Activated T-helper 2 cell treated with anti-CD3 and anti-CD28 coated beads, Interferon-gamma antibody, Interleukin-2, Interleukin-4, amounts not matched to agents 10 μg/mL and 5 μg/mL and 100 μg/mL, durations not matched to agents 14 hours and 24 hours and 36 hours (primary cell): ENCODE measurements at regions not wholly inside any gene's neighbourhood (a gene's known extent, or its start where the extent isn't known, plus 50 kb on each side); places are given as distances from the start of the nearest gene placed in this dataset.

ENCODE experiments used
- DNase-seq: peaks from one replicate; pipeline ENCODE4 v3.0.0; 2021; ENCODE audit warnings: low spot score
- H3K27ac Mint-ChIP-seq: one replicate; pipeline ENCODE4 v1.8.0; 2021; ENCODE audit warnings: mixed read lengths
- H3K27me3 Mint-ChIP-seq: one replicate; pipeline ENCODE4 v1.8.0; 2021; ENCODE audit warnings: low read depth, mixed read lengths
- H3K36me3 Mint-ChIP-seq: one replicate; pipeline ENCODE4 v1.8.0; 2021; ENCODE audit warnings: low read depth, mixed read lengths
- H3K4me1 Mint-ChIP-seq: one replicate; pipeline ENCODE4 v1.8.0; 2021; ENCODE audit warnings: low read depth, mixed read lengths
- H3K4me3 Mint-ChIP-seq: one replicate; pipeline ENCODE4 v1.8.0; 2021; ENCODE audit warnings: low read depth, mild to moderate bottlenecking, moderate library complexity, mixed read lengths
- H3K9me3 Mint-ChIP-seq: one replicate; pipeline ENCODE4 v1.8.0; 2021; ENCODE audit warnings: mixed read lengths
- intact Hi-C: fragments of 100-400 bp; cut with micrococcal nuclease; formaldehyde crosslinking; loops from one replicate; pipeline ENCODE4 v1.15.1; 2023

- Mint-ChIP-seq H3K4me1 (no peaks in the 10 kb centered on the region), H3K27ac (no peak overlapping the region), H3K27me3 (no peaks in the 10 kb centered on the region), H3K4me3 (no peak overlapping the region), H3K9me3 (peaks cover 4% of the 10 kb centered on the region), H3K36me3 (no peaks in the 10 kb centered on the region)
- intact Hi-C loops: no loop called here
- no peak for DNase-seq
Observed at GRCh38 chr4:130146773-130147172, 1050.8 kb downstream of the C4orf33 start.

- H3K27ac Mint-ChIP-seq: no peak overlapping the region
- H3K9me3 Mint-ChIP-seq: peaks cover 4% of the 10 kb centered on the region
- no peak overlapping the region for H3K4me3 Mint-ChIP-seq
- no peaks in the 10 kb centered on the region for H3K36me3 Mint-ChIP-seq
- H3K4me1 Mint-ChIP-seq: no peaks in the 10 kb centered on the region
- no peak for DNase-seq
- H3K27me3 Mint-ChIP-seq: no peaks in the 10 kb centered on the region
- intact Hi-C loops: no loop called here
Observed at GRCh38 chr4:130147641-130148040, 1051.7 kb downstream of the C4orf33 start.

- no peak overlapping the region for H3K4me3 Mint-ChIP-seq
- intact Hi-C loops: no loop called here
- peaks cover 13% of the 10 kb centered on the region for H3K9me3 Mint-ChIP-seq
- H3K27me3 Mint-ChIP-seq: no peaks in the 10 kb centered on the region
- H3K4me1 Mint-ChIP-seq: no peaks in the 10 kb centered on the region
- no peak for DNase-seq
- H3K36me3 Mint-ChIP-seq: no peaks in the 10 kb centered on the region
- no peak overlapping the region for H3K27ac Mint-ChIP-seq
Observed at GRCh38 chr4:130154901-130155300, 1058.9 kb downstream of the C4orf33 start.

GRCh38 chr4:130163701-130164100 lies 1067.7 kb downstream of the C4orf33 start:
- Mint-ChIP-seq H3K36me3 (no peaks in the 10 kb centered on the region), H3K4me1 (no peaks in the 10 kb centered on the region), H3K9me3 (peaks cover 6% of the 10 kb centered on the region), H3K4me3 (no peak overlapping the region), H3K27ac (no peak overlapping the region), H3K27me3 (no peaks in the 10 kb centered on the region)
- intact Hi-C loops: no loop called here
- DNase-seq: no peak

- intact Hi-C loops: no loop called here
- Mint-ChIP-seq H3K4me1 (no peaks in the 10 kb centered on the region), H3K36me3 (no peaks in the 10 kb centered on the region), H3K27ac (no peak overlapping the region), H3K9me3 (peaks cover 6% of the 10 kb centered on the region), H3K27me3 (no peaks in the 10 kb centered on the region), H3K4me3 (no peak overlapping the region)
- DNase-seq: no peak
Observed at GRCh38 chr4:130165381-130165780, 1069.4 kb downstream of the C4orf33 start.

- H3K4me1 Mint-ChIP-seq: no peaks in the 10 kb centered on the region
- H3K27me3 Mint-ChIP-seq: no peaks in the 10 kb centered on the region
- H3K9me3 Mint-ChIP-seq: no peaks in the 10 kb centered on the region
- intact Hi-C loops: no loop called here
- no peaks in the 10 kb centered on the region for H3K36me3 Mint-ChIP-seq
- no peak overlapping the region for H3K4me3 Mint-ChIP-seq
- no peak overlapping the region for H3K27ac Mint-ChIP-seq
- DNase-seq: no peak
Observed at GRCh38 chr4:130172156-130172555, 1076.2 kb downstream of the C4orf33 start.

- Mint-ChIP-seq H3K4me1 (no peaks in the 10 kb centered on the region), H3K27me3 (no peaks in the 10 kb centered on the region), H3K4me3 (no peak overlapping the region), H3K36me3 (no peaks in the 10 kb centered on the region), H3K9me3 (no peaks in the 10 kb centered on the region), H3K27ac (no peak overlapping the region)
- DNase-seq: no peak
- intact Hi-C loops: no loop called here
Observed at GRCh38 chr4:130178106-130178505, 1082.2 kb downstream of the C4orf33 start.

GRCh38 chr4:130183096-130183495 lies 1087.1 kb downstream of the C4orf33 start:
- no peak overlapping the region for H3K4me3 Mint-ChIP-seq
- no peak for DNase-seq
- intact Hi-C loops: no loop called here
- H3K27ac Mint-ChIP-seq: no peak overlapping the region
- H3K4me1 Mint-ChIP-seq: no peaks in the 10 kb centered on the region
- no peaks in the 10 kb centered on the region for H3K9me3 Mint-ChIP-seq
- H3K36me3 Mint-ChIP-seq: no peaks in the 10 kb centered on the region
- no peaks in the 10 kb centered on the region for H3K27me3 Mint-ChIP-seq

- intact Hi-C loops: no loop called here
- H3K36me3 Mint-ChIP-seq: no peaks in the 10 kb centered on the region
- no peaks in the 10 kb centered on the region for H3K27me3 Mint-ChIP-seq
- H3K4me1 Mint-ChIP-seq: no peaks in the 10 kb centered on the region
- DNase-seq: no peak
- no peak overlapping the region for H3K27ac Mint-ChIP-seq
- no peak overlapping the region for H3K4me3 Mint-ChIP-seq
- no peaks in the 10 kb centered on the region for H3K9me3 Mint-ChIP-seq
Observed at GRCh38 chr4:130183766-130184165, 1087.8 kb downstream of the C4orf33 start.

- no peak for DNase-seq
- intact Hi-C loops: no loop called here
- H3K4me1 Mint-ChIP-seq: no peaks in the 10 kb centered on the region
- H3K9me3 Mint-ChIP-seq: no peaks in the 10 kb centered on the region
- H3K36me3 Mint-ChIP-seq: no peaks in the 10 kb centered on the region
- no peak overlapping the region for H3K27ac Mint-ChIP-seq
- H3K4me3 Mint-ChIP-seq: no peak overlapping the region
- no peaks in the 10 kb centered on the region for H3K27me3 Mint-ChIP-seq
Observed at GRCh38 chr4:130185123-130185522, 1089.2 kb downstream of the C4orf33 start.

GRCh38 chr4:130186931-130187330 lies 1091.0 kb downstream of the C4orf33 start:
- Mint-ChIP-seq H3K36me3 (no peaks in the 10 kb centered on the region), H3K9me3 (peaks cover 3% of the 10 kb centered on the region), H3K27ac (no peak overlapping the region), H3K4me1 (no peaks in the 10 kb centered on the region), H3K4me3 (no peak overlapping the region), H3K27me3 (no peaks in the 10 kb centered on the region)
- intact Hi-C loops: no loop called here
- no peak for DNase-seq

GRCh38 chr4:130187587-130187986 lies 1091.6 kb downstream of the C4orf33 start:
- Mint-ChIP-seq H3K36me3 (no peaks in the 10 kb centered on the region), H3K27me3 (no peaks in the 10 kb centered on the region), H3K27ac (no peak overlapping the region), H3K9me3 (peaks cover 8% of the 10 kb centered on the region), H3K4me1 (no peaks in the 10 kb centered on the region), H3K4me3 (no peak overlapping the region)
- intact Hi-C loops: no loop called here
- DNase-seq: no peak

GRCh38 chr4:130192787-130193186 lies 1096.8 kb downstream of the C4orf33 start:
- peaks cover 8% of the 10 kb centered on the region for H3K9me3 Mint-ChIP-seq
- no peak overlapping the region for H3K4me3 Mint-ChIP-seq
- no peaks in the 10 kb centered on the region for H3K4me1 Mint-ChIP-seq
- intact Hi-C loops: no loop called here
- no peaks in the 10 kb centered on the region for H3K27me3 Mint-ChIP-seq
- H3K27ac Mint-ChIP-seq: no peak overlapping the region
- DNase-seq: no peak
- H3K36me3 Mint-ChIP-seq: no peaks in the 10 kb centered on the region

GRCh38 chr4:130197946-130198345 lies 1102.0 kb downstream of the C4orf33 start:
- Mint-ChIP-seq H3K9me3 (no peaks in the 10 kb centered on the region), H3K4me3 (no peak overlapping the region), H3K36me3 (no peaks in the 10 kb centered on the region), H3K27ac (no peak overlapping the region), H3K4me1 (no peaks in the 10 kb centered on the region), H3K27me3 (no peaks in the 10 kb centered on the region)
- intact Hi-C loops: no loop called here
- DNase-seq: no peak
